ENCODE measurements at regions not wholly inside any gene's neighbourhood (a gene's known extent, or its start where the extent isn't known, plus 50 kb on each side); places are given as distances from the start of the nearest gene placed in this dataset.

DNA sequence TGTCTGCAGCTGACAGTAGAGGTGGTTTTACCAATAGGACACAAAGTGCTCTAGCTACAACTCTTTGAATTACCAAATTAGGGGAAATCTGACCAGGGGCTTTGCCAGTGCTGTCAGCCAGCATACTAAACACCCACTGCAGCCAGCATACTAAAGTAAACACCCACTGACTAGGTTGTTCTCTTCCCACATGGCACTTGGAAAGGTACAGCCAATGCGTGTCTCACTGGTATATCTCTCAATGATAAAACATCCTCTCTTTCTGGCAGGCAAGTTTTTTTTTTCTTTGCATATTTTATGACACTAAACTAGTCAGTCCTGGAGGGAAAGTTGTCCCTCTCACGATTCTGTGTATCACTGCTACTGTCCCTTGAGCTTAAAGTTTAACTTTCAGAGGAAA, 216.1 kb downstream of the TLE1 start:
- H2AK5ac ChIP-seq (ENCODE audit: low read depth, low read length): no peak overlapping the region
- no peak overlapping the region for H3K4me3 ChIP-seq (ENCODE audit: extremely low read depth in 1 of 4, insufficient read depth in 2 of 4, low read depth in 3 of 4, low read length in 4 of 4)
- no peaks in the 10 kb centered on the region for H3K36me3 ChIP-seq (ENCODE audit: control insufficient read depth in 2 of 4, insufficient read depth in 4 of 4, low read length in 3 of 4)
- no peak overlapping the region for H4K91ac ChIP-seq (replicated peaks; ENCODE audit: insufficient read length, low read length)
- no peak overlapping the region for H2BK120ac ChIP-seq (replicated peaks; ENCODE audit: low read depth, low read length)
- H3K4me2 ChIP-seq (ENCODE audit: insufficient read depth in 1 of 2, low read depth in 2 of 2, low read length in 2 of 2): no peak overlapping the region
- H2AFZ ChIP-seq (ENCODE audit: low read length): peak overlapping the region; percentile 63; the same call in 1 of the 2 replicates
- no peak overlapping the region for H3K27ac ChIP-seq (ENCODE audit: low read depth, low read length)
- FAIRE-seq (no peak), DNase-seq (ENCODE audit: low read depth in 1 of 2, low spot score in 2 of 2) (no peak)
- no peaks in the 10 kb centered on the region for H3K79me2 ChIP-seq (ENCODE audit: control insufficient read depth in 1 of 2, insufficient read depth in 2 of 2, low read length in 2 of 2)
- H2BK20ac ChIP-seq (ENCODE audit: low read length): no peak overlapping the region
- H4K5ac ChIP-seq (ENCODE audit: insufficient read length, low read depth, low read length): no peak overlapping the region
- no peaks in the 10 kb centered on the region for H3K9me3 ChIP-seq (ENCODE audit: insufficient read depth in 2 of 2, low read depth in 1 of 2, low read length in 1 of 2)
- H4K20me1 ChIP-seq (replicated peaks in 1 of 2; ENCODE audit: control insufficient read depth in 1 of 2, insufficient read depth in 2 of 2, low read length in 2 of 2): no peaks in the 10 kb centered on the region
- H3K9ac ChIP-seq (replicated peaks in 1 of 4; ENCODE audit: extremely low read depth in 1 of 4, low read depth in 3 of 4, low read length in 3 of 4): no peak overlapping the region
- H4K8ac ChIP-seq (ENCODE audit: extremely low read depth, insufficient read depth, low read length): no peak overlapping the region
- H3K79me1 ChIP-seq (ENCODE audit: low read depth, low read length): no peaks in the 10 kb centered on the region
- CTCF ChIA-PET (ENCODE audit: partially characterized antibody): interaction anchor here (0.6 kb wide), 1 partner anchor 47 kb away, joined by 3 read pairs; no protein-coding TSS in a partner anchor
- H3K23me2 ChIP-seq (ENCODE audit: low read depth, low read length): no peaks in the 10 kb centered on the region
- peaks cover 0 to under 1% (median 0%) of the 10 kb centered on the region in 4 experiments; a peak in 1 of 7 replicates for H3K4me1 ChIP-seq (replicated peaks in 1 of 4; ENCODE audit: control insufficient read depth in 3 of 4, insufficient read depth in 4 of 4, low read length in 3 of 4)
- no peak overlapping the region for H3K23ac ChIP-seq (ENCODE audit: insufficient read length)
- no peak overlapping the region for H3K18ac ChIP-seq (ENCODE audit: extremely low read depth, low read length)
- 85% methylated on average over 2 of the region's 2 CpGs; no CpG with 5 or more reads in 1 of the 2 experiments for WGBS, 2 experiments (ENCODE audit: extremely low coverage in 1 of 2, insufficient coverage in 1 of 2, insufficient read length in 1 of 2, insufficient replicate concordance in 2 of 2, low coverage in 1 of 2, low lambda C conversion rate in 2 of 2, missing lambda C conversion rate in 1 of 2)
- no peak overlapping the region for H3K56ac ChIP-seq (replicated peaks; ENCODE audit: insufficient read length, low read depth, low read length)
- H2BK5ac ChIP-seq (ENCODE audit: low read depth, low read length): no peak overlapping the region
- H2BK12ac ChIP-seq (ENCODE audit: low read depth, low read length): no peak overlapping the region
- POLR2A ChIA-PET (ENCODE audit: partially characterized antibody): no interaction called here
- no peaks in the 10 kb centered on the region for H3K27me3 ChIP-seq (replicated peaks in 1 of 4; ENCODE audit: control insufficient read depth in 3 of 4, extremely low read depth in 1 of 4, insufficient read depth in 3 of 4, low read length in 3 of 4)
- no peak overlapping the region for H3K4ac ChIP-seq (replicated peaks; ENCODE audit: insufficient read length, low read depth, low read length)
- H2BK15ac ChIP-seq (ENCODE audit: low read length): no peak overlapping the region
- H3K14ac ChIP-seq (ENCODE audit: insufficient read length): no peak overlapping the region
- TF ChIP-seq CHD2 (IDR thresholded peaks at IDR 0.05; ENCODE audit: low read length) (no peak), TAF1 (IDR thresholded peaks at IDR 0.05; ENCODE audit: low read depth, low read length) (no peak), FOSL1 (IDR thresholded peaks at IDR 0.05; ENCODE audit: insufficient read depth, low read depth, low read length) (no peak), NRF1 (IDR thresholded peaks at IDR 0.05; ENCODE audit: low read depth, low read length) (no peak), SP4 (IDR thresholded peaks at IDR 0.05; ENCODE audit: low read length) (no peak), BRCA1 (IDR thresholded peaks at IDR 0.05; ENCODE audit: low read depth, low read length) (no peak), ASH2L (IDR thresholded peaks at IDR 0.05; ENCODE audit: low read length) (no peak), HDAC2 (IDR thresholded peaks at IDR 0.05; ENCODE audit: borderline replicate concordance in 1 of 2, low read depth in 2 of 2, low read length in 2 of 2) (no peak), SP2 (IDR thresholded peaks at IDR 0.05; ENCODE audit: low read length) (no peak), EGR1 (IDR thresholded peaks at IDR 0.05; ENCODE audit: borderline replicate concordance, low read depth, low read length) (no peak), CBX8 (IDR thresholded peaks at IDR 0.05; ENCODE audit: borderline replicate concordance, low read depth, low read length) (no peak), SP1 (IDR thresholded peaks at IDR 0.05; ENCODE audit: low read depth, low read length) (no peak), CBX5 (IDR thresholded peaks at IDR 0.05; ENCODE audit: low read depth, low read length) (no peak)
